Germinal center (tissue), 1 donor: ENCODE measurements at regions not wholly inside any gene's neighbourhood (a gene's known extent, or its start where the extent isn't known, plus 50 kb on each side); places are given as distances from the start of the nearest gene placed in this dataset.
"Not testable (repeated sequence)": the region's sequence is repeated elsewhere in the genome, so short reads cannot be mapped to it uniquely, and the experiment has no call there.

Experiments
- DNase-seq: peaks from one replicate; pipeline ENCODE4 v3.0.0; 2012; ENCODE audit warnings: mixed read lengths, low spot score

- DNase-seq = no peak
These were observed 153.0 kb upstream of the PDE1C start for GRCh38 chr7:32223071-32223650.

GRCh38 chr7:32222251-32222900 lies 152.2 kb upstream of the PDE1C start:
- no peak for DNase-seq

- no peak for DNase-seq
These were observed 151.5 kb upstream of the PDE1C start for GRCh38 chr7:32221736-32222135.

GRCh38 chr7:32221056-32221455 lies 150.8 kb upstream of the PDE1C start:
- DNase-seq = no peak

GRCh38 chr7:32219831-32220230 lies 149.6 kb upstream of the PDE1C start:
- DNase-seq = not testable (repeated sequence)

GRCh38 chr7:32219416-32219815 lies 149.2 kb upstream of the PDE1C start:
- DNase-seq = no peak

GRCh38 chr7:32218741-32219288 lies 148.6 kb upstream of the PDE1C start:
- DNase-seq = no peak

- DNase-seq = no peak
These were observed 147.9 kb upstream of the PDE1C start for GRCh38 chr7:32218154-32218467.

GRCh38 chr7:32217341-32218153 lies 147.3 kb upstream of the PDE1C start:
- no peak for DNase-seq

GRCh38 chr7:32216759-32217158 lies 146.6 kb upstream of the PDE1C start:
- no peak for DNase-seq

GRCh38 chr7:32215697-32216096 lies 145.5 kb upstream of the PDE1C start:
- DNase-seq = no peak

GRCh38 chr7:32214913-32215312 lies 144.7 kb upstream of the PDE1C start:
- DNase-seq = no peak

- DNase-seq = no peak
These were observed 142.1 kb upstream of the PDE1C start for GRCh38 chr7:32212321-32212720.

GRCh38 chr7:32206987-32207386 lies 136.8 kb upstream of the PDE1C start:
- no peak for DNase-seq

- DNase-seq = no peak
These were observed 136.3 kb upstream of the PDE1C start for GRCh38 chr7:32206488-32206887.

- not testable (repeated sequence) for DNase-seq
These were observed 135.2 kb upstream of the PDE1C start for GRCh38 chr7:32205298-32205824.

GRCh38 chr7:32204361-32205018 lies 134.3 kb upstream of the PDE1C start:
- DNase-seq = no peak

- no peak for DNase-seq
These were observed 130.4 kb upstream of the PDE1C start for GRCh38 chr7:32200646-32201045.

GRCh38 chr7:32194537-32194936 lies 124.3 kb upstream of the PDE1C start:
- no peak for DNase-seq

- no peak for DNase-seq
These were observed 121.1 kb upstream of the PDE1C start for GRCh38 chr7:32191305-32191704.

- DNase-seq = no peak
These were observed 109.4 kb upstream of the PDE1C start for GRCh38 chr7:32179567-32179966.

GRCh38 chr7:32178677-32179366 lies 108.6 kb upstream of the PDE1C start:
- no peak for DNase-seq
